ENCODE measurements at regions not wholly inside any gene's neighbourhood (a gene's known extent, or its start where the extent isn't known, plus 50 kb on each side); places are given as distances from the start of the nearest gene placed in this dataset.

DNA sequence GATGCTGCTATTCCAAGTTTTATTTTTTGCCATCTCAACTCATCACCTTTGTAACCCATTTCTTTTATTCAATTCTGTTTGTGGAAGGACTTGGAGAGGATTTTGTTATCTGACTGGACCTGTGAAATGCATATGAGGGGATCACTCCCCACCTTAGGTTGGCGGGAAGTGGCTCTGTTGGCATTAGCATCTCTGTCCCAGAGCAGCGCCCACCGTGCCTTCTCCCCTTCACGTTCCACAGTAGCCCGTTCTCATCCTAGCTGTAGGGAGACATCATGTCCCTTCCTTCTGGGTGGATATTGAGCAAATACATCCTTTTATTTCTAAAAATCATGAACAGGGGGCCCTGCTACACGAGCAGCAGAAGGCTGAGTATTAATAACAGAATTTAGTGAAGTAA, 330.4 kb downstream of the RFC3 start:
- TF ChIP-seq GABPA (IDR thresholded peaks at IDR 0.05; ENCODE audit: low read depth) (no peak), CTCF (IDR thresholded peaks at IDR 0.05; ENCODE audit: insufficient read depth, low read length) (no peak), POLR2AphosphoS5 (IDR thresholded peaks at IDR 0.05; ENCODE audit: low read depth) (no peak), REST (IDR thresholded peaks at IDR 0.05; ENCODE audit: insufficient replicate concordance, low read depth) (no peak), SPI1 (IDR thresholded peaks at IDR 0.05; ENCODE audit: borderline replicate concordance, low read depth) (no peak)
- H3K27ac ChIP-seq (replicated peaks), result no peak overlapping the region
- no peak overlapping the region for H3K4me3 ChIP-seq (replicated peaks; ENCODE audit: insufficient read depth, low read length)

DNA sequence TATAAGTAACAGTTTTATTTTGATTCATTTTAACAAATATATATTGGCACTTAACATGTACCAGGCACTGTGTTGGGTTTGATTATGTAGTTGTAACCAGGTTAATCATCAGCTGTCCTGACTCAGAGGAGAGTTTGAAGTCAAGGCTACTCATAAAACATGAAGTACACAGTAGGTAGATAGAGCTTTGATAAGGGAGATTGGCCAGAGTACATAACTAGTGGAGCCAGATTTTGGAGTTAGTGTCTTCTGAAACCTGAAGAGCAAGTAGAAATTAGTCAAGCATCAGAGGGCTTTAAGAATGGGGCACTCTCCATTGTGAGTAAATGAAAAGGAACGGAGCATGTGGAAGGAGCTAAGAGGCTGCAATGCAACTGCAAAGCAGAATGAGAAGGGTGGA, 333.9 kb downstream of the RFC3 start:
- DNase-seq (ENCODE audit: low read depth in 1 of 2, low spot score in 1 of 2), result no peak
- Histone ChIP-seq H3K4me3 (replicated peaks; ENCODE audit: insufficient read depth, low read length) (no peak overlapping the region), H3K27me3 (ENCODE audit: insufficient read depth, poor library complexity, severe bottlenecking) (peaks cover 8% of the 10 kb centered on the region), H3K27ac (replicated peaks) (no peak overlapping the region)
- no peak for TF ChIP-seq REST (IDR thresholded peaks at IDR 0.05; ENCODE audit: insufficient replicate concordance, low read depth)
- no peak for TF ChIP-seq SPI1 (IDR thresholded peaks at IDR 0.05; ENCODE audit: borderline replicate concordance, low read depth)
- no peak for TF ChIP-seq GABPA (IDR thresholded peaks at IDR 0.05; ENCODE audit: low read depth)
- no peak for TF ChIP-seq POLR2AphosphoS5 (IDR thresholded peaks at IDR 0.05; ENCODE audit: low read depth)
- TF ChIP-seq CTCF (IDR thresholded peaks at IDR 0.05; ENCODE audit: insufficient read depth, low read length), result no peak

More for the DNA sequence above, 330.4 kb downstream of the RFC3 start:
- peaks cover 7% of the 10 kb centered on the region for H3K27me3 ChIP-seq (ENCODE audit: insufficient read depth, poor library complexity, severe bottlenecking)
- no peak for DNase-seq (ENCODE audit: low read depth in 1 of 2, low spot score in 1 of 2)

DNA sequence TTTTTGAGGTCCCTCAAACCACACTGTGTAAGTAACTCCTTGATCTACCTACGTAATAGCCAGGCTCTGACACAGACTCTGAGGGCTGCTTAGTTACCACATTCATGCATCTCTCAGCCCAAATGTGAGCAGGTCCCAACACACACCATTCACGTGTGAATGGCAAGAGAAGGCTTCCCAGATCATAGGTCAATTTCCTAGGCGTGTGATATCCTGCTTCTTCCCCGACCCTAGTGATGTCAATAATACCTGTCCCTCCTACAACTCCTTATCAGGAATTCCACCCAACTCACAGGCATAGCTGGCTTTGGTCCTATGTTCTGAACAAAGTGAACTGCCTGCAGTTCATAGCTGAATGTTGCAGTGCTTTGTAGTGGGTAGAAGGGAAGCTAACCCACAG, 334.5 kb downstream of the RFC3 start:
- TF ChIP-seq POLR2AphosphoS5 (IDR thresholded peaks at IDR 0.05; ENCODE audit: low read depth) (no peak), REST (IDR thresholded peaks at IDR 0.05; ENCODE audit: insufficient replicate concordance, low read depth) (no peak), CTCF (IDR thresholded peaks at IDR 0.05; ENCODE audit: insufficient read depth, low read length) (no peak), GABPA (IDR thresholded peaks at IDR 0.05; ENCODE audit: low read depth) (no peak), SPI1 (IDR thresholded peaks at IDR 0.05; ENCODE audit: borderline replicate concordance, low read depth) (no peak)
- H3K4me3 ChIP-seq (replicated peaks; ENCODE audit: insufficient read depth, low read length), result no peak overlapping the region
- H3K27ac ChIP-seq (replicated peaks), result no peak overlapping the region
- no peak for DNase-seq (ENCODE audit: low read depth in 1 of 2, low spot score in 1 of 2)
- peaks cover 12% of the 10 kb centered on the region for H3K27me3 ChIP-seq (ENCODE audit: insufficient read depth, poor library complexity, severe bottlenecking)

All from HL-60 (cell line).